ENCODE measurements at regions not wholly inside any gene's neighbourhood (a gene's known extent, or its start where the extent isn't known, plus 50 kb on each side); places are given as distances from the start of the nearest gene placed in this dataset.

GRCh38 chr7:17432793-17433192 is 134.3 kb downstream of the AHR start (continued):
- no peak for TF ChIP-seq ZNF879 (CRISPR knock-in tag; IDR thresholded peaks at IDR 0.05)

DNA sequence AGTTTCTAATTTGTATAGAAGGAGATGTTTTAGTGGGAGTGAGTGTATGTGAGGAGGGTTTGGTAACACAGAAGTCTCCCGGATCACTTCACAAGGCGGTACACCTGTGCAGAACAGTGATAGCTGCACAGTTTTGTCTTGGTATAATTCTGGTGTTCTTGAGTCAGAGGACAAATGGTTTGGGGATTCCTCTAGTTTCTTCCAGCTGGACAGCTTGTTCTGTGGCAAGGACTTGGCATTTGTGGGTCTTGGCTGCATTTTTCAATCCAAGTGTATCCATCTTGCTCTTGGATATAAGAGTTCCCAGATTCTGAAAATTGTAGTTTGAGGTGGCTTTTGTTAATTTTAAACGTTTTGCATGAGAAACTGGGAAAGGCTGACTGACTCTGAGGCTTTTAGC is 135.7 kb downstream of the AHR start:
- in situ Hi-C loops (cut with HindIII; ENCODE audit: extremely low pct_ligation_motif_present, low pct_unique_long_range_greater_than_20kb) (no loop called here), intact Hi-C loops (cut with micrococcal nuclease; ENCODE audit: unreplicated experiment) (no loop called here)
- no peaks in the 10 kb centered on the region for H3K27me3 ChIP-seq (ENCODE audit: control insufficient read depth in 1 of 2, insufficient read depth in 2 of 2, low read length in 2 of 2)
- no peak overlapping the region for H2AFZ ChIP-seq (ENCODE audit: low read length)
- H3K4me2 ChIP-seq (ENCODE audit: low read depth, low read length): no peak overlapping the region
- ChIA-PET CTCF (ENCODE audit: low intra/inter-chr PET ratio, low total read pairs) (no interaction called here), POLR2A (no interaction called here)
- TF ChIP-seq BRD4 (CRISPR knock-in tag; IDR thresholded peaks at IDR 0.05): no peak
- TF ChIP-seq, protein P1, sequence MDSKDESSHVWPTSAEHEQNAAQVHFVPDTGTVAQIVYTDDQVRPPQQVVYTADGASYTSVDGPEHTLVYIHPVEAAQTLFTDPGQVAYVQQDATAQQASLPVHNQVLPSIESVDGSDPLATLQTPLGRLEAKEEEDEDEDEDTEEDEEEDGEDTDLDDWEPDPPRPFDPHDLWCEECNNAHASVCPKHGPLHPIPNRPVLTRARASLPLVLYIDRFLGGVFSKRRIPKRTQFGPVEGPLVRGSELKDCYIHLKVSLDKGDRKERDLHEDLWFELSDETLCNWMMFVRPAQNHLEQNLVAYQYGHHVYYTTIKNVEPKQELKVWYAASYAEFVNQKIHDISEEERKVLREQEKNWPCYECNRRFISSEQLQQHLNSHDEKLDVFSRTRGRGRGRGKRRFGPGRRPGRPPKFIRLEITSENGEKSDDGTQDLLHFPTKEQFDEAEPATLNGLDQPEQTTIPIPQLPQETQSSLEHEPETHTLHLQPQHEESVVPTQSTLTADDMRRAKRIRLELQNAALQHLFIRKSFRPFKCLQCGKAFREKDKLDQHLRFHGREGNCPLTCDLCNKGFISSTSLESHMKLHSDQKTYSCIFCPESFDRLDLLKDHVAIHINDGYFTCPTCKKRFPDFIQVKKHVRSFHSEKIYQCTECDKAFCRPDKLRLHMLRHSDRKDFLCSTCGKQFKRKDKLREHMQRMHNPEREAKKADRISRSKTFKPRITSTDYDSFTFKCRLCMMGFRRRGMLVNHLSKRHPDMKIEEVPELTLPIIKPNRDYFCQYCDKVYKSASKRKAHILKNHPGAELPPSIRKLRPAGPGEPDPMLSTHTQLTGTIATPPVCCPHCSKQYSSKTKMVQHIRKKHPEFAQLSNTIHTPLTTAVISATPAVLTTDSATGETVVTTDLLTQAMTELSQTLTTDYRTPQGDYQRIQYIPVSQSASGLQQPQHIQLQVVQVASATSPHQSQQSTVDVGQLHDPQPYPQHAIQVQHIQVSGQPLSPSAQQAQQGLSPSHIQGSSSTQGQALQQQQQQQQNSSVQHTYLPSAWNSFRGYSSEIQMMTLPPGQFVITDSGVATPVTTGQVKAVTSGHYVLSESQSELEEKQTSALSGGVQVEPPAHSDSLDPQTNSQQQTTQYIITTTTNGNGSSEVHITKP (CRISPR knock-in tag; IDR thresholded peaks at IDR 0.05; ENCODE audit: low read depth): no peak
- 51% methylated on average over 3 of the region's 3 CpGs for WGBS (ENCODE audit: low lambda C conversion rate)
- no peak for FAIRE-seq
- no peak for ATAC-seq
- H3K9ac ChIP-seq (ENCODE audit: insufficient read depth, low read depth, low read length): no peak overlapping the region
- no peak overlapping the region for H3K27ac ChIP-seq (ENCODE audit: extremely low read length, insufficient read depth, low read length)
- no peaks in the 10 kb centered on the region for H4K20me1 ChIP-seq (ENCODE audit: insufficient read depth, low read length)
- H3K4me3 ChIP-seq (replicated peaks in 1 of 3; ENCODE audit: insufficient read depth in 1 of 3, low read depth in 2 of 3, low read length in 3 of 3): no peak overlapping the region
- 0 out of 2 replicates have a peak, but pooled peaks cover 7% of the 10 kb centered on the region for H3K4me1 ChIP-seq (ENCODE audit: insufficient read depth, low read length)
- BruUV-seq (replicated peaks): no TSS peak
- no peaks in the 10 kb centered on the region for H3K9me3 ChIP-seq (ENCODE audit: low read length)
- no peak for DNase-seq (ENCODE audit: low spot score)
- H3K36me3 ChIP-seq (replicated peaks in 1 of 2; ENCODE audit: control insufficient read depth in 1 of 2, insufficient read depth in 2 of 2, low read length in 2 of 2): no peaks in the 10 kb centered on the region
- H3K79me2 ChIP-seq (ENCODE audit: insufficient read depth, low read length): no peaks in the 10 kb centered on the region

Data from HepG2 (cell line).